GM13976 (cell line): ENCODE measurements at regions not wholly inside any gene's neighbourhood (a gene's known extent, or its start where the extent isn't known, plus 50 kb on each side); places are given as distances from the start of the nearest gene placed in this dataset.

ENCODE experiments used
- DNase-seq: peaks from one replicate; pipeline ENCODE4 v3.0.0; 2012; ENCODE audit warnings: low spot score
- in situ Hi-C: fragments of 300-500 bp; cut with MboI; formaldehyde crosslinking; loops from one replicate; pipeline ENCODE4 v1.12.0; 2022; ENCODE audit warnings: low sequenced_read_pairs, mixed read lengths, inconsistent platforms; ENCODE audit not compliant: unreplicated experiment
- TF ChIP-seq, protein P1 (sequence below): IDR thresholded peaks from 2 replicates; pipeline ENCODE4 v1.5.1; 2012; ENCODE audit warnings: borderline replicate concordance, mild to moderate bottlenecking; ENCODE audit not compliant: insufficient read depth; ENCODE audit errors: extremely low read depth, missing control alignments, control extremely low read depth

DNA sequence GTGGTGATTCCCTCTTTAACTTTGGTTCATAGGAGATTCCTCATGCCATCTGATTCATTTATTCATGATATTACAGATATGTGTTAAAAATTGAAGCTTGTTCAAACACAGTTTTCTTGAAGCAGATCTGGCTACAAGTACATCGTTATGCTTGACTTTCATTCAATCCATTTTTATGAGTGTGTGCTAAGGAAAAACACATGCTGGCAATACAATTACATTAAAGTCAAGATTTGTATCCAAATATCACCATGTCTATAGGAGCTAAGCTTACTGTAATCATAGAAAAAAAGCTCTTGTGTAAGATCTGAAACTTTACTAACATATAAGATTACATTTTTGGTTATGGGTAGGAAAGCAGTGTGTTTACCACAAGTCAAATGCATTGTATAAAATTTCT is 151.8 kb upstream of the FAT1 start:
- TF ChIP-seq, protein P1, sequence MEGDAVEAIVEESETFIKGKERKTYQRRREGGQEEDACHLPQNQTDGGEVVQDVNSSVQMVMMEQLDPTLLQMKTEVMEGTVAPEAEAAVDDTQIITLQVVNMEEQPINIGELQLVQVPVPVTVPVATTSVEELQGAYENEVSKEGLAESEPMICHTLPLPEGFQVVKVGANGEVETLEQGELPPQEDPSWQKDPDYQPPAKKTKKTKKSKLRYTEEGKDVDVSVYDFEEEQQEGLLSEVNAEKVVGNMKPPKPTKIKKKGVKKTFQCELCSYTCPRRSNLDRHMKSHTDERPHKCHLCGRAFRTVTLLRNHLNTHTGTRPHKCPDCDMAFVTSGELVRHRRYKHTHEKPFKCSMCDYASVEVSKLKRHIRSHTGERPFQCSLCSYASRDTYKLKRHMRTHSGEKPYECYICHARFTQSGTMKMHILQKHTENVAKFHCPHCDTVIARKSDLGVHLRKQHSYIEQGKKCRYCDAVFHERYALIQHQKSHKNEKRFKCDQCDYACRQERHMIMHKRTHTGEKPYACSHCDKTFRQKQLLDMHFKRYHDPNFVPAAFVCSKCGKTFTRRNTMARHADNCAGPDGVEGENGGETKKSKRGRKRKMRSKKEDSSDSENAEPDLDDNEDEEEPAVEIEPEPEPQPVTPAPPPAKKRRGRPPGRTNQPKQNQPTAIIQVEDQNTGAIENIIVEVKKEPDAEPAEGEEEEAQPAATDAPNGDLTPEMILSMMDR: no peak
- in situ Hi-C loops: no loop called here

DNA sequence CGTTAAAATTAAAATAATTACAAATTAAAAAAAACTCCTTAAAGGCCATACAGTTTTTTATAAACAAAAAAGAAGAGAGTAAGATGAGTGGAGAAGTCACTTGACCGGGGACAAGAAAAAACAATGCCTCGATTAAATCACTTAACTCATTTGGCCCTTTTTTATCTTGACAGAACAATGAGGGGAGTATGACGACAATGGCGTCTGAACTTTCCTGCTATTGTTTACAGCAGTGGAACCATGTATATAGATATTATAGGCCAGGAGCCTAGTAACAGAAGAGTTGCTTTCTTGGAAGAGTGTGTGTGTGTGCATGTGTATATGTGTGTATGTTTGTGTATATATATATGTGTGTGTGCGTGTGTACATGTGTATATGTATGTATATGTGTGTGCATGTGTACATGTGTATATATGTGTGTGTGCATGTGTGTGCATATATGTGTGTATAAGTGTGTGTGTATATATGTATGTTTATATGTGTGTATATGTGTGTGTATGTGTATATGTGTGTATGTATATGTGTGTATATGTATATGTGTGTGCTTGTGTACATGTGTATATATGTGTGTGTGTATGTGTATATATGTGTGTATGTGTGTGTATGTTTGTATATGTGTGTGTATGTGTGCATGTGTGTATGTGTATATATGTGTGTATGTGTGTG is 153.4 kb upstream of the FAT1 start:
- in situ Hi-C loops: no loop called here
- TF ChIP-seq, protein P1: no peak
- DNase-seq: no peak

More for the DNA sequence above, 151.8 kb upstream of the FAT1 start:
- DNase-seq: no peak

DNA sequence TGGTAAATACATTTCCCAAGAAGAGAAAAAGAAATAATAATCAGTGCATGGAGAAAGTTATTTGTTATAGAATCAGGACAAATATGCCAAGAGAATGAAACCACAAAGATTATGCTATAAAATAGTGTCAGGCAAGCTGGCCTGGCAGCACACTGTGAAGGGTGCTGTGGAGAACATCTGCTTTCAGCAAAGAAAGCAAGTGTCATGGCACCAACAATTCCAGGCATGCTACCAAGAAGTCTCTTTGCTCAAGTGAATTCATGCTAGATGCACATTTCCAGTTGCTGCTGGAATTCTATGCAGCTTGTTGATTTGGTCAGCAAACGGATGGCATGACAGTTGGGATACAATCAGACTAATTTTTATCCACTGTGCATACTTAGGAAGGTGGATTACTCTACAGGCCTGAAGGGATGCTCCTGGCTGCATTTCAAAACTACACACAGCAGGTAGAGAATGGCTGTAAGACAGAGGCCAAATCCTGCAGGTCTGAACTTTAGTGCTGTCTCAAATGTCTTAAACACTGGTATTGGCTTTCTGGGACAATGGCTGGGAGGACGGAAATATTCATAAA is 154.6 kb upstream of the FAT1 start:
- DNase-seq: no peak
- in situ Hi-C loops: no loop called here
- TF ChIP-seq, protein P1: no peak

DNA sequence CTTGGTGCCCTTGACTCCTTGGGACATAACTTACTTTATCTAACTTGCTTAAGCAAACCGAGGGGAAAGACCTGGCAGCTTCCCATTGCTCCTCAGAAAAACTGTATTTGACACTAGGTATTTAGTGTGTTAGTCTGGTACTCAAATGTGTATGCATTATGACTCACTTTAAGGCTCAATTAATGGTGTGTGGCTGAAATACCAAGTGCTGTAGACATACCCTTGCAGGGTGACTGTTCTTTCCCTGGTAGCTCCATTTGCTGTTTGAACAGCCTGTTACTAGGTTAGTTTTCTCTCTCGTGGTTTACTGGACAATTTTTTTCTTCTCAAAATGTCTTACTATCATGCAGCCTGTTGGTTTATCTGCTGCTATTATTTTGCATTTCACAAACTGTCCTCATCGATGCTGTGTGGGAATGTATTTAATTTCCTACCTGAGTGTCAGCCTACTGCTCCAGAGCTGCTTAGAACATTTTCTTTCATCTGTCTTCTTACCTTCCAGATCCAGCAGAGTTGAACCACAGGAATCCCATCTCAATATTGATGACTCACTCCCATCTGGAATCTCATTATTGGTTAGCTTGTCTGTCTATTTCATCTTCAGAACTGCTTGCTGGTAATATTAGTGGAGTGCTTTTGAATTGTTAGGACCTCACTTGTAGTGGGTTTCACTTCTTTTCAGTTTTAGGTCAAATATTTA is 158.0 kb upstream of the FAT1 start:
- in situ Hi-C loops: no loop called here
- TF ChIP-seq, protein P1: no peak

DNA sequence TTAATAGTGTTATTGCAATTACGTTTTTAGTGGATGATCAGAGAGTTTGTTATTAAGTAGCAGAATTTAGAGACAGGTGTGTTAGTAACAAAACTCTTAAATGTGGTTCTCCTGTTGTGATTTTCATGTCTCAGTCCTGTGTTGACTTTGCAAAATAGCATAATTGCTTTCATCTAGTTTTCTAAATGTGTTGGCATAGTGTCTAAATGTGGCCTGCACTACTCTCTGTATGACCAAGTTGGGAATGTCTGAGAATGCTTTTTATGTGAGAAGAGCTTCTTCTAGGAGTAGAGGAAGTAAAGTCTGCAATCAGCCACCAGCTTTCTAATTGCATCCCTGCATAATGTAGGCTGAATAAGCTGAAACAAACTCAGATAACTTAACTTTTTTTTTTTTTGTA is 158.6 kb upstream of the FAT1 start:
- no peak for DNase-seq
- TF ChIP-seq, protein P1: no peak
- in situ Hi-C loops: no loop called here

More for the DNA sequence above, 158.0 kb upstream of the FAT1 start:
- DNase-seq: no peak

DNA sequence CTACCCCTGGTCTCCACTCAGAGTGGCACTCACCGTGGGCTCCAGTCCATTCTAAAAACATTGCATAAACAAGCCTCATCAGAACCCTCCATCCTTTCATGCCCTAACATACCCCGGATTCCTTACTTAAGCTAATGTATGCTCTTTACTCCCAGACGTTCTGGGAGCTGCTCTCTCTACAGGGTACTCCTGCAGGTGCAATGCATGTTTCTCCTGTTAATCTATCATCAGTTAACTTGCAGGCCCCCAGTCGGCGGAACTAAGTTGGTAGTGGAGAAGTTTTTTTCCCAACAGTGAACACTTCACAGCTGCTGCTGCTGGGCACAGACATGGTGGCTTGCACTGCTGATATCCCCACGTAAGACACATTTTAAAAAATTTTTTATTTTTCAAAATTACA is 161.6 kb upstream of the FAT1 start:
- DNase-seq: no peak
- TF ChIP-seq, protein P1: no peak
- in situ Hi-C loops: no loop called here
